ENCODE measurements at regions not wholly inside any gene's neighbourhood (a gene's known extent, or its start where the extent isn't known, plus 50 kb on each side); places are given as distances from the start of the nearest gene placed in this dataset.

DNA sequence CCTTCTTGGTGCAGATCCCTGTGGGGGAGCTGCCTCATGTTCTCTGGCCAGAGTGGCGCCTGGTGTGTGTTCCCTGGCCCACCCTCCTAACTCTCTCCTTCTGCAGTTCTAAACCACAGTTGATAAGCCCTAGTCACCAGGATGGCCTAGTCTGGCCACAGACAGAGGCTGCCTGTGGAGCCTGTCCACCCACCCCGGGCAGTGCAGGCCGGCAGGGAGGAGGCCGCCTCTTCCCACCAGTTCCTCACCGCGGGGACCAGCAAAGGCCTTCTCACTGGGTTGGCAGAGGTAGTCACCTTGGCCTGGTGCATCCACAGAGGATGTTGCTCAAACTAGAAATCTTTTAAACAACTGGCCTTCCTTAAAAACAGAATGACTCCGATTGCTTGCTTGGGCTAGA is 276.4 kb upstream of the TTC14 start:
- TF ChIP-seq, protein P1, sequence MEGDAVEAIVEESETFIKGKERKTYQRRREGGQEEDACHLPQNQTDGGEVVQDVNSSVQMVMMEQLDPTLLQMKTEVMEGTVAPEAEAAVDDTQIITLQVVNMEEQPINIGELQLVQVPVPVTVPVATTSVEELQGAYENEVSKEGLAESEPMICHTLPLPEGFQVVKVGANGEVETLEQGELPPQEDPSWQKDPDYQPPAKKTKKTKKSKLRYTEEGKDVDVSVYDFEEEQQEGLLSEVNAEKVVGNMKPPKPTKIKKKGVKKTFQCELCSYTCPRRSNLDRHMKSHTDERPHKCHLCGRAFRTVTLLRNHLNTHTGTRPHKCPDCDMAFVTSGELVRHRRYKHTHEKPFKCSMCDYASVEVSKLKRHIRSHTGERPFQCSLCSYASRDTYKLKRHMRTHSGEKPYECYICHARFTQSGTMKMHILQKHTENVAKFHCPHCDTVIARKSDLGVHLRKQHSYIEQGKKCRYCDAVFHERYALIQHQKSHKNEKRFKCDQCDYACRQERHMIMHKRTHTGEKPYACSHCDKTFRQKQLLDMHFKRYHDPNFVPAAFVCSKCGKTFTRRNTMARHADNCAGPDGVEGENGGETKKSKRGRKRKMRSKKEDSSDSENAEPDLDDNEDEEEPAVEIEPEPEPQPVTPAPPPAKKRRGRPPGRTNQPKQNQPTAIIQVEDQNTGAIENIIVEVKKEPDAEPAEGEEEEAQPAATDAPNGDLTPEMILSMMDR (conservative IDR thresholded peaks at IDR 0.05 in 1 of 2, IDR thresholded peaks at IDR 0.05 in 1 of 2; ENCODE audit: low read depth in 1 of 2, low read length in 2 of 2), result no peak
- TF ChIP-seq EZH2 (IDR thresholded peaks at IDR 0.05; ENCODE audit: low read length, missing control alignments), result no peak

All from fibroblast of lung (primary cell).